ENCODE measurements at regions not wholly inside any gene's neighbourhood (a gene's known extent, or its start where the extent isn't known, plus 50 kb on each side); places are given as distances from the start of the nearest gene placed in this dataset.

GRCh38 chr6:14277405-14277930 is 159.9 kb downstream of the CD83 start:
- Histone ChIP-seq H4K20me1 (ENCODE audit: insufficient read depth) (no peaks in the 10 kb centered on the region), H3K9ac (ENCODE audit: low read length) (no peak overlapping the region), H2AFZ (ENCODE audit: low read depth, low read length) (no peak overlapping the region), H3K4me2 (ENCODE audit: low read length) (no peak overlapping the region), H3K9me2 (ENCODE audit: insufficient read depth, low read length) (no peaks in the 10 kb centered on the region), H3K27me3 (ENCODE audit: insufficient read depth, low read depth, low read length) (no peaks in the 10 kb centered on the region), H3K27ac (ENCODE audit: low read length) (no peak overlapping the region), H3K79me2 (replicated peaks; ENCODE audit: insufficient read depth, low read length) (no peaks in the 10 kb centered on the region), H3K36me3 (ENCODE audit: insufficient read depth, low read length) (no peaks in the 10 kb centered on the region), H3K4me3 (ENCODE audit: low read length) (no peak overlapping the region), H3F3A (ENCODE audit: insufficient read depth, low read length, poor library complexity, severe bottlenecking) (no peaks in the 10 kb centered on the region), H3K9me3 (ENCODE audit: low read length) (no peaks in the 10 kb centered on the region)
- no peak for TF ChIP-seq MXI1 (conservative IDR thresholded peaks at IDR 0.05; ENCODE audit: poor library complexity, severe bottlenecking)
- TF ChIP-seq SMC3 (conservative IDR thresholded peaks at IDR 0.05; ENCODE audit: poor library complexity) = no peak
- no peak for TF ChIP-seq CTCF (IDR thresholded peaks at IDR 0.05; ENCODE audit: poor library complexity, severe bottlenecking)
- TF ChIP-seq REST (IDR thresholded peaks at IDR 0.05; ENCODE audit: borderline replicate concordance) = no peak
- TF ChIP-seq POLR2AphosphoS5 (IDR thresholded peaks at IDR 0.05) = no peak
- no peak for TF ChIP-seq RAD21 (conservative IDR thresholded peaks at IDR 0.05)
- no peak for TF ChIP-seq TAF1 (IDR thresholded peaks at IDR 0.05; ENCODE audit: low read depth)
- no peak for TF ChIP-seq EP300 (conservative IDR thresholded peaks at IDR 0.05; ENCODE audit: poor library complexity, severe bottlenecking)
- no peak for TF ChIP-seq EZH2 (IDR thresholded peaks at IDR 0.05; ENCODE audit: borderline replicate concordance, insufficient read depth, low read length, poor library complexity, severe bottlenecking)

GRCh38 chr6:14278006-14278405 is 160.4 kb downstream of the CD83 start:
- TF ChIP-seq EP300 (conservative IDR thresholded peaks at IDR 0.05; ENCODE audit: poor library complexity, severe bottlenecking) (no peak), MXI1 (conservative IDR thresholded peaks at IDR 0.05; ENCODE audit: poor library complexity, severe bottlenecking) (no peak), EZH2 (IDR thresholded peaks at IDR 0.05; ENCODE audit: borderline replicate concordance, insufficient read depth, low read length, poor library complexity, severe bottlenecking) (no peak), POLR2AphosphoS5 (IDR thresholded peaks at IDR 0.05) (no peak), TAF1 (IDR thresholded peaks at IDR 0.05; ENCODE audit: low read depth) (no peak), SMC3 (conservative IDR thresholded peaks at IDR 0.05; ENCODE audit: poor library complexity) (no peak), REST (IDR thresholded peaks at IDR 0.05; ENCODE audit: borderline replicate concordance) (no peak), RAD21 (conservative IDR thresholded peaks at IDR 0.05) (no peak), CTCF (IDR thresholded peaks at IDR 0.05; ENCODE audit: poor library complexity, severe bottlenecking) (no peak)
- Histone ChIP-seq H3K4me3 (ENCODE audit: low read length) (no peak overlapping the region), H3K4me2 (ENCODE audit: low read length) (no peak overlapping the region), H3K36me3 (ENCODE audit: insufficient read depth, low read length) (no peaks in the 10 kb centered on the region), H3K27me3 (ENCODE audit: insufficient read depth, low read depth, low read length) (no peaks in the 10 kb centered on the region), H4K20me1 (ENCODE audit: insufficient read depth) (no peaks in the 10 kb centered on the region), H3K9me2 (ENCODE audit: insufficient read depth, low read length) (no peaks in the 10 kb centered on the region), H3F3A (ENCODE audit: insufficient read depth, low read length, poor library complexity, severe bottlenecking) (no peaks in the 10 kb centered on the region), H3K27ac (ENCODE audit: low read length) (no peak overlapping the region), H3K9me3 (ENCODE audit: low read length) (no peaks in the 10 kb centered on the region), H3K79me2 (replicated peaks; ENCODE audit: insufficient read depth, low read length) (no peaks in the 10 kb centered on the region), H3K9ac (ENCODE audit: low read length) (no peak overlapping the region), H2AFZ (ENCODE audit: low read depth, low read length) (no peak overlapping the region)
